Progenitor cell of endocrine pancreas (in vitro differentiated cells): ENCODE measurements at regions not wholly inside any gene's neighbourhood (a gene's known extent, or its start where the extent isn't known, plus 50 kb on each side); places are given as distances from the start of the nearest gene placed in this dataset.

Source experiments
- DNase-seq: peaks from one replicate; pipeline ENCODE4 v3.0.0; 2021; ENCODE audit warnings: low spot score; ENCODE audit not compliant: unreplicated experiment
- H3K27ac Mint-ChIP-seq: 2 replicates; pipeline ENCODE4 v1.8.0; 2021; ENCODE audit warnings: mild to moderate bottlenecking, moderate library complexity, mixed read lengths
- H3K27me3 Mint-ChIP-seq: 2 replicates; pipeline ENCODE4 v1.8.0; 2021; ENCODE audit warnings: mixed read lengths
- H3K36me3 Mint-ChIP-seq: 2 replicates; pipeline ENCODE4 v1.8.0; 2022; ENCODE audit warnings: mixed read lengths; ENCODE audit not compliant: insufficient read depth
- H3K4me1 Mint-ChIP-seq: 2 replicates; pipeline ENCODE4 v1.8.0; 2021; ENCODE audit warnings: low read depth, mixed read lengths
- H3K4me3 Mint-ChIP-seq: 2 replicates; pipeline ENCODE4 v1.8.0; 2021; ENCODE audit warnings: low read depth, mild to moderate bottlenecking, moderate library complexity, mixed read lengths
- H3K9me3 Mint-ChIP-seq: 2 replicates; pipeline ENCODE4 v1.8.0; 2021; ENCODE audit warnings: low read depth, mixed read lengths
- TF ChIP-seq, protein P1 (sequence below): fragments of 200-600 bp; sonication (generic); IDR thresholded peaks from one replicate; pipeline ENCODE4 v1.5.0; 2021; ENCODE audit warnings: antibody characterized with exemption, mild to moderate bottlenecking; ENCODE audit not compliant: unreplicated experiment

DNA sequence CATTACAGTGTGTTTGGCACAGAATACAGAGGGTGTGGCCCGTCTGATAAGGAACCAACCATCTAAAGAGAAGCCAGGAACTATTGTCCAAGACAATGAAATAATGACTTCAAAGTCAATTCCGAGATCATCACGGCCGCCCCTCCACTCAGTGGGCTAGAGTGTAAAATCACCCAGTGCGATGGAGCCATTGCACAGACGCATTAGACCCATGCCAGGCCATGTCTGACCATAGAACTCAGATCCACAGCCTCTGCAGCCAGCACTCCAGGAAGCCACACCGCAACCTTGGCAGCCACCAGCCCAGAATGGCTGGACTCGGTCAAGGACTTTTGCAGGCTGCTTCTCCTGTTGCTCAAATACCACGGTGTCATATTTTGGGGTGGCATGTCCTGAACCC, 835.7 kb downstream of the DCDC2C start:
- Mint-ChIP-seq H3K4me3 (no peak overlapping the region), H3K36me3 (no peaks in the 10 kb centered on the region), H3K27ac (no peak overlapping the region), H3K4me1 (no peaks in the 10 kb centered on the region), H3K27me3 (no peaks in the 10 kb centered on the region), H3K9me3 (no peaks in the 10 kb centered on the region)
- no peak for DNase-seq
- TF ChIP-seq, protein P1, sequence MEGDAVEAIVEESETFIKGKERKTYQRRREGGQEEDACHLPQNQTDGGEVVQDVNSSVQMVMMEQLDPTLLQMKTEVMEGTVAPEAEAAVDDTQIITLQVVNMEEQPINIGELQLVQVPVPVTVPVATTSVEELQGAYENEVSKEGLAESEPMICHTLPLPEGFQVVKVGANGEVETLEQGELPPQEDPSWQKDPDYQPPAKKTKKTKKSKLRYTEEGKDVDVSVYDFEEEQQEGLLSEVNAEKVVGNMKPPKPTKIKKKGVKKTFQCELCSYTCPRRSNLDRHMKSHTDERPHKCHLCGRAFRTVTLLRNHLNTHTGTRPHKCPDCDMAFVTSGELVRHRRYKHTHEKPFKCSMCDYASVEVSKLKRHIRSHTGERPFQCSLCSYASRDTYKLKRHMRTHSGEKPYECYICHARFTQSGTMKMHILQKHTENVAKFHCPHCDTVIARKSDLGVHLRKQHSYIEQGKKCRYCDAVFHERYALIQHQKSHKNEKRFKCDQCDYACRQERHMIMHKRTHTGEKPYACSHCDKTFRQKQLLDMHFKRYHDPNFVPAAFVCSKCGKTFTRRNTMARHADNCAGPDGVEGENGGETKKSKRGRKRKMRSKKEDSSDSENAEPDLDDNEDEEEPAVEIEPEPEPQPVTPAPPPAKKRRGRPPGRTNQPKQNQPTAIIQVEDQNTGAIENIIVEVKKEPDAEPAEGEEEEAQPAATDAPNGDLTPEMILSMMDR = no peak

DNA sequence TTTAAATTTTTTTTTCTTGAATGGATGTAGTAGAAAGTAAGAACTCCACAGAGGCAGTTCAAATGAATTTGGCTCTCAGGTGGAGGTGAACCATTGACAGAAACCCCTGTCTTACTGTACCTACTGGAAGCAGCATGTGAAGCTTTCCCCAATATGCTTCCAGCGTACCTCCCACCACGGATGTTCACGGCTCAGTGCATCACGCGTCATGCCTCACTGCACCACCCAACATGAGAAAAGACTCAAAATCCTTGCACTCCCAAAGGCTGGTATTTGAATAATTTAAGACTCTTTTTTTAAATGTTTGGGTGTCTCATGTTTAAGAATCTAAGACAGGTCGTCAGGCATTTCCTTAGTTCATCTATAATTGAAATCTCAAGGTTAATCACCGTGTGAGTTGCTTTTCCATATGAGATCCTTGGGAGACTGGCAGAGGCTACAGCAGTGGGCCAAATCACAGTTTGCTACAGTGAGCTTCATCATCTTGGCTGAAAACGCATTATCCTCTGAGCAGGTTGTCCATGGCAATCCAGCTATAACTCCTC, 846.4 kb downstream of the DCDC2C start:
- TF ChIP-seq, protein P1 = no peak
- Mint-ChIP-seq H3K27me3 (no peaks in the 10 kb centered on the region), H3K27ac (no peak overlapping the region), H3K4me3 (no peak overlapping the region), H3K4me1 (no peaks in the 10 kb centered on the region), H3K36me3 (no peaks in the 10 kb centered on the region), H3K9me3 (peaks cover 3% of the 10 kb centered on the region)
- DNase-seq = no peak

DNA sequence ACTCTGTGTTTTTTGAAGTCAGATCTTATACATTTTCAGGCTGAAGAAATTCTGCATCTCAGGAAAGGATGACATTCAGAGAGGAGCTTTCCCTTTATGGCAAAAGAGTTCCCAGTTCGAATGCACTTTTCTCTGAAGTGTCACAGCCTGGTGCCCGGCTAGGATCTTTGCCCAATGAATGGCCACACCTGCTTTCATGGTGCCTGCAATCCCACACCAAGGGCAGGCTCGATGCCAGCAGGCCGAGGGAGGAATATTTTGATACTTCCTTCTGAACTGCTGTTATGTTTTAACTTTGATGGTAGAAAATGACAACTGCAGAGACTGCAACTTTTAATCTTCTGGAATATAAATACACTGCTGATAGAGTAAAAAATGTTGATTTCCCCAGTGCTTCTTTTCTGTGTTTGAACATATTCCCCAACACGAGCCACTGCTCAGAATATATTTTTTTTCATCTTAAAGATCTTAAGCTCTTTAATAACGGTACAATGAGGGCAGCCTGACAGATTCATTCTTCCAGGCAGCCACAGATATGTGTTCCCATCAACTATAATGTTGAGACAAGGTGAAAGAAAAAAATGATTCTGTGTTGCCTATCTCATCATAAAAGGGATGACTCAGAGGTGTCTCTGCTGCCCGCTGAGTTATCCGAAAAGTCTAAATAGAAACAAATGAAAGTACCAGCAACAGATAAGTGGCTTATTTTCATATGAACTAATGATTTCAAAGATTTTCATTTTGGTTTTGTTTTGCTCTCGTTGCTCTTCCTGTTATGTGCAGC, 848.5 kb downstream of the DCDC2C start:
- H3K9me3 Mint-ChIP-seq = peaks cover 3% of the 10 kb centered on the region
- no peaks in the 10 kb centered on the region for H3K4me1 Mint-ChIP-seq
- TF ChIP-seq, protein P1 = no peak
- H3K36me3 Mint-ChIP-seq = no peaks in the 10 kb centered on the region
- no peaks in the 10 kb centered on the region for H3K27me3 Mint-ChIP-seq
- no peak overlapping the region for H3K4me3 Mint-ChIP-seq
- DNase-seq = no peak
- H3K27ac Mint-ChIP-seq = no peak overlapping the region

DNA sequence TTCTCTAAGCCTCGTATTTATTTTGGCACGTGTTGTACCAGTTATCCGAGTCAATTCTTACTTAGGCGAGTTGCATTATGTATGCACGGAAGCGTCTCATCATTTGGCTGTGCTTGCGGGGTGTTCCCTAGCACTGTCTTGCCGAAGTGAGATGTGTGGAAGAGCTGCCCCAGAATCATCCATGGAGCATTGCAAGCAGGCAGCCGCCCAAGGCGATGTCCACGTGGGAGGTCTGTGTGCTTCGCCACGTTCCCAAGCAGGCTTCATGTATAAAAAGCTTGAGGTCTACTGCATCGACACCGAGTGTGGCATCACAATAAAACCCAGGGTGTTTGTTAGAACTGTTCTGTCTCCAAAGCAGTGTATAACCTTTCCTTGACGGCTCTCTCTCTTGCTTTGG, 849.9 kb downstream of the DCDC2C start:
- H3K27ac Mint-ChIP-seq = no peak overlapping the region
- H3K27me3 Mint-ChIP-seq = no peaks in the 10 kb centered on the region
- DNase-seq = no peak
- no peaks in the 10 kb centered on the region for H3K36me3 Mint-ChIP-seq
- H3K9me3 Mint-ChIP-seq = no peaks in the 10 kb centered on the region
- TF ChIP-seq, protein P1 = no peak
- H3K4me3 Mint-ChIP-seq = no peak overlapping the region
- no peaks in the 10 kb centered on the region for H3K4me1 Mint-ChIP-seq

- H3K27me3 Mint-ChIP-seq = no peaks in the 10 kb centered on the region
- no peak overlapping the region for H3K27ac Mint-ChIP-seq
- H3K4me1 Mint-ChIP-seq = no peaks in the 10 kb centered on the region
- H3K4me3 Mint-ChIP-seq = no peak overlapping the region
- no peaks in the 10 kb centered on the region for H3K9me3 Mint-ChIP-seq
- TF ChIP-seq, protein P1 = no peak
- H3K36me3 Mint-ChIP-seq = no peaks in the 10 kb centered on the region
- no peak for DNase-seq
Measured at GRCh38 chr2:4556135-4556896, 852.9 kb downstream of the DCDC2C start.
